Neural progenitor cell (in vitro differentiated cells): ENCODE measurements at regions not wholly inside any gene's neighbourhood (a gene's known extent, or its start where the extent isn't known, plus 50 kb on each side); places are given as distances from the start of the nearest gene placed in this dataset.

ENCODE experiments used
- DNase-seq: peaks from one replicate; pipeline ENCODE4 v3.0.0-alpha.2; 2016; ENCODE audit warnings: low spot score
- H2AFZ ChIP-seq: fragments of 200-600 bp; sonication (generic); replicated peaks from 2 replicates; pipeline ENCODE4 v1.6.1; 2016; ENCODE audit warnings: antibody characterized with exemption
- H3F3A ChIP-seq: fragments of 200-600 bp; sonication (generic); 2 replicates; pipeline ENCODE4 v1.6.1; 2016; ENCODE audit warnings: antibody characterized with exemption, low read depth
- H3K27ac ChIP-seq: fragments of 200-600 bp; sonication (generic); 2 replicates; pipeline ENCODE4 v1.5.1; 2016; ENCODE audit warnings: mild to moderate bottlenecking
- H3K27me3 ChIP-seq: fragments of 200-600 bp; sonication (generic); 2 replicates; pipeline ENCODE4 v1.6.1; 2016; ENCODE audit warnings: mild to moderate bottlenecking, moderate library complexity
- H3K36me3 ChIP-seq: fragments of 200-600 bp; sonication (generic); 2 replicates; pipeline ENCODE4 v1.5.1; 2016
- H3K4me1 ChIP-seq: fragments of 200-600 bp; sonication (generic); 2 replicates; pipeline ENCODE4 v1.6.1; 2016; ENCODE audit warnings: mixed run types
- H3K4me2 ChIP-seq: fragments of 200-600 bp; sonication (generic); 2 replicates; pipeline ENCODE4 v1.6.1; 2016
- H3K4me3 ChIP-seq: fragments of 200-600 bp; sonication (generic); 2 replicates; pipeline ENCODE4 v1.5.1; 2016
- H3K79me2 ChIP-seq: fragments of 200-600 bp; sonication (generic); 2 replicates; pipeline ENCODE4 v1.6.1; 2016; ENCODE audit warnings: low read depth
- H3K9ac ChIP-seq: fragments of 200-600 bp; sonication (generic); 2 replicates; pipeline ENCODE4 v1.6.1; 2016
- H3K9me3 ChIP-seq: fragments of 200-600 bp; sonication (generic); 2 replicates; pipeline ENCODE4 v1.5.1; 2016; ENCODE audit warnings: low read depth
- H4K20me1 ChIP-seq: fragments of 200-600 bp; sonication (generic); 2 replicates; pipeline ENCODE4 v1.6.1; 2016; ENCODE audit warnings: low read depth
- H3K27ac Mint-ChIP-seq: 3 replicates; pipeline ENCODE4 v1.8.0; 2021; ENCODE audit warnings: mixed read lengths
- H3K27me3 Mint-ChIP-seq: 2 replicates; pipeline ENCODE4 v1.8.0; 2022; ENCODE audit warnings: low read depth, mild to moderate bottlenecking, inconsistent platforms, moderate library complexity, mixed read lengths; ENCODE audit not compliant: insufficient read depth
- H3K36me3 Mint-ChIP-seq: 3 replicates; pipeline ENCODE4 v1.8.0; 2021; ENCODE audit warnings: mixed read lengths
- H3K4me1 Mint-ChIP-seq: 3 replicates; pipeline ENCODE4 v1.8.0; 2021; ENCODE audit warnings: mixed read lengths
- H3K4me3 Mint-ChIP-seq: 3 replicates; pipeline ENCODE4 v1.8.0; 2021; ENCODE audit warnings: mild to moderate bottlenecking, moderate library complexity, mixed read lengths
- H3K9me3 Mint-ChIP-seq: 3 replicates; pipeline ENCODE4 v1.8.0; 2020; ENCODE audit warnings: mixed read lengths
- EZH2 ChIP-seq: fragments of 200-600 bp; sonication (generic); IDR thresholded peaks from 2 replicates; pipeline ENCODE4 v1.6.1; 2017; ENCODE audit warnings: antibody characterized with exemption, mild to moderate bottlenecking, moderate library complexity
- EZH2phosphoT487 ChIP-seq: fragments of 200-600 bp; sonication (generic); IDR thresholded peaks from 2 replicates; pipeline ENCODE4 v1.6.1; 2017; ENCODE audit warnings: antibody characterized with exemption
- TF ChIP-seq, protein P1 (sequence below): fragments of 200-600 bp; sonication (generic); IDR thresholded peaks from 2 replicates; pipeline ENCODE4 v1.5.1; 2017; ENCODE audit warnings: antibody characterized with exemption, mild to moderate bottlenecking

DNA sequence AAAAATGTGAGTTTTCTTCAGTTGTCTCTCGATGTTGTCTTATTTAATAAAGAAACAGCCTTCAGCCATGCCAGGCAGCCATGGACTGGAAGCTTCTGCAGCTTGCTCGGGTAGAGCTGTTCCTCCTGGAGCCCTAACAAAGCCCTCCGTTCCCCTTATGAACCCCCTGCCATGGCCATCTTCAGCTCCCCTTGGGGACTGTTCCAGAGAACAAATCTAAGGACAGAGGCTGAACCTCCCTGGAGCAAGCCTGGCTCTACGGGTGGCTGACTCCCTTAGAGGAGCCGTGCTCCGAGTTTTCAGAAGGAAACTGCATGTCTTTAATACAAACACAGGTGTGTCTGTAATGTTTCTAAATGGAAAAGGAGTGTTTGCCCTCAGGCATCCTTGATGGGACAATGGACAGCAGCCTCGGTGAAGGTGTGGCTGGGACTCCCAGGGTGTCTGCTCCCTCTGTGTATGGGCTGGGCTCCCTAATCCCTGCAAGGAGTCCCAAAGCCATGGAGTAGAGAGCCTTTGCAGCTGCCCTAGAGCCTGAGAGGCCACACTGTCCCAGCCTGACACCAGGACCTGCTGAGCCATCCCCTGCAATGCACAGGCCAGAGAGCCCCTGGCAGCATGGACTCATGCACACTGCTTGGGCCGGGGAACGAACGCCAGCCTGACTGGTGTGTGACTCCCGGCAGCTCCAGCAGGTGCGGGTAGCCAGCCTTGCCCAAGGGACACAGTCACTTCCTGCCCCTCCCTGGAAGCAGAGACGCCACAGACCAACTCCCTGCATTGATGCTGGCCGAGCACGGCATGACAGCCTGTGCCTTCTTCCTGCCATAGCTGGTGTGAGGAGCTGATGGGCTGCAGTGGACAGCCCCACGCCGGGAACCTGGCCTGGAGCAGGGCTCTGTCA, 381.8 kb downstream of the TCERG1L start:
- H3K9ac ChIP-seq, result no peak overlapping the region
- DNase-seq, result no peak
- H3K4me2 ChIP-seq, result no peak overlapping the region
- no peaks in the 10 kb centered on the region for H4K20me1 ChIP-seq
- H3K9me3 Mint-ChIP-seq, result no peaks in the 10 kb centered on the region
- no peaks in the 10 kb centered on the region for H3K36me3 Mint-ChIP-seq
- no peaks in the 10 kb centered on the region for H3K36me3 ChIP-seq
- H3K27ac Mint-ChIP-seq, result no peak overlapping the region
- TF ChIP-seq, protein P1, sequence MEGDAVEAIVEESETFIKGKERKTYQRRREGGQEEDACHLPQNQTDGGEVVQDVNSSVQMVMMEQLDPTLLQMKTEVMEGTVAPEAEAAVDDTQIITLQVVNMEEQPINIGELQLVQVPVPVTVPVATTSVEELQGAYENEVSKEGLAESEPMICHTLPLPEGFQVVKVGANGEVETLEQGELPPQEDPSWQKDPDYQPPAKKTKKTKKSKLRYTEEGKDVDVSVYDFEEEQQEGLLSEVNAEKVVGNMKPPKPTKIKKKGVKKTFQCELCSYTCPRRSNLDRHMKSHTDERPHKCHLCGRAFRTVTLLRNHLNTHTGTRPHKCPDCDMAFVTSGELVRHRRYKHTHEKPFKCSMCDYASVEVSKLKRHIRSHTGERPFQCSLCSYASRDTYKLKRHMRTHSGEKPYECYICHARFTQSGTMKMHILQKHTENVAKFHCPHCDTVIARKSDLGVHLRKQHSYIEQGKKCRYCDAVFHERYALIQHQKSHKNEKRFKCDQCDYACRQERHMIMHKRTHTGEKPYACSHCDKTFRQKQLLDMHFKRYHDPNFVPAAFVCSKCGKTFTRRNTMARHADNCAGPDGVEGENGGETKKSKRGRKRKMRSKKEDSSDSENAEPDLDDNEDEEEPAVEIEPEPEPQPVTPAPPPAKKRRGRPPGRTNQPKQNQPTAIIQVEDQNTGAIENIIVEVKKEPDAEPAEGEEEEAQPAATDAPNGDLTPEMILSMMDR, result no peak
- TF ChIP-seq EZH2phosphoT487 (no peak), EZH2 (no peak)
- peaks cover 2% of the 10 kb centered on the region for H3F3A ChIP-seq
- H2AFZ ChIP-seq, result no peak overlapping the region
- H3K4me1 ChIP-seq, result peaks cover 3% of the 10 kb centered on the region
- no peaks in the 10 kb centered on the region for H3K27me3 ChIP-seq
- H3K27ac ChIP-seq, result no peak overlapping the region
- H3K4me3 ChIP-seq, result no peak overlapping the region
- H3K79me2 ChIP-seq, result no peaks in the 10 kb centered on the region
- no peaks in the 10 kb centered on the region for H3K9me3 ChIP-seq
- no peak overlapping the region for H3K4me3 Mint-ChIP-seq
- H3K4me1 Mint-ChIP-seq, result peaks cover 6% of the 10 kb centered on the region
- peaks cover 4% of the 10 kb centered on the region for H3K27me3 Mint-ChIP-seq

DNA sequence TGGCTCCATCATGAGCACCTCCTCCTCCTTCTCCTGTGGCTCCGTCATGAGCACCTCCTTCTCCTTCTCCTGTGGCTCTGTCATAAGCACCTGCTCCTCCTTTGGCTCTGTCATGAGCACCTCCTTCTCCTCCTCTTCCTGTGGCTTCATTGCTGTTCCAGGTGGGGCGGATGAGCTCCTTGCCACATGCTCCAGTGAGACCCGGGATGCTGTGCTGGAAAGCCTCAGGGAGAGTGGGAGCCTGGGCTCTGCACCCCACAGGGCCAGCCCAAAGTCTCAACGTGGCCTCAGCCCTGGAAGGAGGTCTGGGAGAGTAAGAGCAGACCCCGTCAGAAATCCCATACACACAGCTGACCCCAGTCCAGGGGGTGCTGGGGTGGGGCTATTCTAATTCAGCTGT, 380.7 kb downstream of the TCERG1L start:
- no peak overlapping the region for H3K4me3 Mint-ChIP-seq
- Histone ChIP-seq H3K79me2 (no peaks in the 10 kb centered on the region), H3F3A (peaks cover 3% of the 10 kb centered on the region), H3K27ac (no peak overlapping the region), H3K36me3 (no peaks in the 10 kb centered on the region), H4K20me1 (no peaks in the 10 kb centered on the region), H3K9me3 (no peaks in the 10 kb centered on the region), H3K4me3 (no peak overlapping the region), H3K4me1 (peaks cover 14% of the 10 kb centered on the region), H3K9ac (no peak overlapping the region), H2AFZ (no peak overlapping the region), H3K4me2 (no peak overlapping the region), H3K27me3 (no peaks in the 10 kb centered on the region)
- no peak for DNase-seq
- peaks cover 17% of the 10 kb centered on the region for H3K4me1 Mint-ChIP-seq
- no peak for TF ChIP-seq EZH2phosphoT487
- no peak for TF ChIP-seq EZH2
- TF ChIP-seq, protein P1, result no peak
- no peaks in the 10 kb centered on the region for H3K36me3 Mint-ChIP-seq
- no peak overlapping the region for H3K27ac Mint-ChIP-seq
- H3K9me3 Mint-ChIP-seq, result no peaks in the 10 kb centered on the region
- peaks cover 7% of the 10 kb centered on the region for H3K27me3 Mint-ChIP-seq

DNA sequence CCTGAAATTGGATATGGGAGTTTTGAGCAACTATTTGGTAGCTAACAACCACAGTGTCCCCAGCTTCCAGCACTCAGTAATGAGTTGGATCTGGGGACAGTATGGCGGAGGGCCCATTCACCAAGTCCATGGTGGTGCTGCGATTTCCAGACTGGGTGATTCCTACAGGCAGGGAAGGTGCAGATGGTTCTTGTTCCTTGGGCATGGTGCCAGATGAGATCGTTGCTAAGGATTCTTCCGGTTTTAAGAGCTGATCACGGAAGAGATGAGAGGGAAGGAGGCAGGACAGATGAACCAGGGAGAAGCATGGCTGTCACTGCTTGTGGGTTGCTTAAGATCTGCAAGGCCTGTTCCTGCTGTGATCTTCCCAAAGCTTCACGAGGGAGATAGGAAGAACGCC, 380.3 kb downstream of the TCERG1L start:
- H3K4me2 ChIP-seq, result no peak overlapping the region
- H3K36me3 Mint-ChIP-seq, result no peaks in the 10 kb centered on the region
- H3K79me2 ChIP-seq, result no peaks in the 10 kb centered on the region
- no peak overlapping the region for H3K4me3 Mint-ChIP-seq
- no peaks in the 10 kb centered on the region for H3K36me3 ChIP-seq
- H4K20me1 ChIP-seq, result no peaks in the 10 kb centered on the region
- H3K27ac ChIP-seq, result no peak overlapping the region
- TF ChIP-seq, protein P1, result no peak
- TF ChIP-seq EZH2, result no peak
- TF ChIP-seq EZH2phosphoT487, result no peak
- peaks cover 17% of the 10 kb centered on the region for H3K4me1 Mint-ChIP-seq
- peaks cover 7% of the 10 kb centered on the region for H3K27me3 Mint-ChIP-seq
- no peak overlapping the region for H3K27ac Mint-ChIP-seq
- H3K4me3 ChIP-seq, result no peak overlapping the region
- peaks cover 14% of the 10 kb centered on the region for H3K4me1 ChIP-seq
- DNase-seq, result no peak
- no peak overlapping the region for H3K9ac ChIP-seq
- no peak overlapping the region for H2AFZ ChIP-seq
- H3K27me3 ChIP-seq, result no peaks in the 10 kb centered on the region
- H3K9me3 ChIP-seq, result no peaks in the 10 kb centered on the region
- no peaks in the 10 kb centered on the region for H3K9me3 Mint-ChIP-seq
- peaks cover 3% of the 10 kb centered on the region for H3F3A ChIP-seq
